ENCODE measurements at regions not wholly inside any gene's neighbourhood (a gene's known extent, or its start where the extent isn't known, plus 50 kb on each side); places are given as distances from the start of the nearest gene placed in this dataset.

- no peak overlapping the region for H3K4me2 ChIP-seq (ENCODE audit: low read depth, low read length)
- in situ Hi-C loops (cut with HindIII; ENCODE audit: extremely low pct_ligation_motif_present, low pct_unique_long_range_greater_than_20kb) (loop anchor here (10.0 kb wide), 1 partner anchor 128 kb away; no protein-coding TSS in a partner anchor), intact Hi-C loops (cut with micrococcal nuclease; ENCODE audit: unreplicated experiment) (loop anchor here (5.0 kb wide), 3 partner anchors 281 to 461 kb away; partner anchors contain the start of gene MAP3K1)
- DNase-seq (ENCODE audit: low spot score) (no peak), FAIRE-seq (no peak), ATAC-seq (no peak)
- no TSS peak for BruUV-seq (replicated peaks)
- H3K36me3 ChIP-seq (replicated peaks in 1 of 2; ENCODE audit: control insufficient read depth in 1 of 2, insufficient read depth in 2 of 2, low read length in 2 of 2), result no peaks in the 10 kb centered on the region
- no peaks in the 10 kb centered on the region for H3K27me3 ChIP-seq (ENCODE audit: control insufficient read depth in 1 of 2, insufficient read depth in 2 of 2, low read length in 2 of 2)
- H4K20me1 ChIP-seq (ENCODE audit: insufficient read depth, low read length), result no peaks in the 10 kb centered on the region
- H3K9me3 ChIP-seq (ENCODE audit: low read length), result no peaks in the 10 kb centered on the region
- no peak overlapping the region for H3K4me3 ChIP-seq (replicated peaks in 1 of 3; ENCODE audit: insufficient read depth in 1 of 3, low read depth in 2 of 3, low read length in 3 of 3)
- H3K4me1 ChIP-seq (ENCODE audit: insufficient read depth, low read length), result peaks cover 78% of the 10 kb centered on the region
- H3K9ac ChIP-seq (ENCODE audit: insufficient read depth, low read depth, low read length), result no peak overlapping the region
- H3K27ac ChIP-seq (ENCODE audit: extremely low read length, insufficient read depth, low read length), result peak overlapping the region; percentile 100
- CTCF ChIA-PET (ENCODE audit: low intra/inter-chr PET ratio, low total read pairs), result no interaction called here
- POLR2A ChIA-PET, result interaction anchor here (2.2 to 2.3 kb wide), 3 partner anchors 28 to 125 kb away, joined by 8 to 11 read pairs (median 9); no protein-coding TSS in a partner anchor
- H3K79me2 ChIP-seq (ENCODE audit: insufficient read depth, low read length), result no peaks in the 10 kb centered on the region
- TF ChIP-seq ARID5B (CRISPR knock-in tag; IDR thresholded peaks at IDR 0.05), result peak; percentile 34; the same call in 1 of the 2 replicates
- no peak for TF ChIP-seq MTF2 (CRISPR knock-in tag; IDR thresholded peaks at IDR 0.05; ENCODE audit: borderline replicate concordance)
- no peak for TF ChIP-seq SOX13 (IDR thresholded peaks at IDR 0.05)
- 0 out of 4 replicates have a peak, but pooled peaks of 1 of the 2 experiments have one; percentile 3 for TF ChIP-seq SOX13 (CRISPR knock-in tag; conservative IDR thresholded peaks at IDR 0.05 in 1 of 2, IDR thresholded peaks at IDR 0.05 in 1 of 2)
- 0 out of 4 replicates have a peak, but pooled peaks of 1 of the 2 experiments have one; percentile 28 for TF ChIP-seq EP300 (IDR thresholded peaks at IDR 0.05; ENCODE audit: low read depth in 2 of 2, low read length in 2 of 2)
- TF ChIP-seq EP300 (CRISPR knock-in tag; IDR thresholded peaks at IDR 0.05; ENCODE audit: borderline replicate concordance), result no peak
- 0 out of 2 replicates have a peak, but pooled peaks have one; percentile 2 for TF ChIP-seq NCOA2 (CRISPR knock-in tag; IDR thresholded peaks at IDR 0.05)
- H2AFZ ChIP-seq (ENCODE audit: low read length), result no peak overlapping the region
Measured at GRCh38 chr5:56356836-56357160, 123.7 kb upstream of the ANKRD55 start.

All from HepG2 (cell line).